GM06990 (cell line): ENCODE measurements at regions not wholly inside any gene's neighbourhood (a gene's known extent, or its start where the extent isn't known, plus 50 kb on each side); places are given as distances from the start of the nearest gene placed in this dataset.

Source experiments
- DNase-seq: peaks from one replicate; pipeline ENCODE4 v3.0.0-alpha.2; 2011; ENCODE audit not compliant: insufficient read length; ENCODE audit errors: extremely low read depth
- H3K27me3 ChIP-seq: replicated peaks from 2 replicates; pipeline ENCODE4 v1.6.0; 2011; ENCODE audit warnings: low read length; ENCODE audit not compliant: control insufficient read depth, insufficient read depth
- H3K36me3 ChIP-seq: 2 replicates; pipeline ENCODE4 v1.5.1; 2011; ENCODE audit warnings: low read length; ENCODE audit not compliant: control insufficient read depth, insufficient read depth
- H3K4me3 ChIP-seq: replicated peaks from 2 replicates; pipeline ENCODE4 v1.5.1; 2011; ENCODE audit warnings: low read depth, mild to moderate bottlenecking, control low read depth, low read length
- CTCF ChIP-seq: IDR thresholded peaks from 2 replicates; pipeline ENCODE4 v1.5.1; 2011; ENCODE audit warnings: low read length, control low read depth, mild to moderate bottlenecking, inconsistent platforms; ENCODE audit not compliant: insufficient read depth, poor library complexity, severe bottlenecking

- DNase-seq, result no peak
- no peaks in the 10 kb centered on the region for H3K27me3 ChIP-seq
- no peak overlapping the region for H3K4me3 ChIP-seq
- TF ChIP-seq CTCF, result no peak
- no peaks in the 10 kb centered on the region for H3K36me3 ChIP-seq
Observed at GRCh38 chr7:4460597-4460996, 221.5 kb upstream of the FOXK1 start.

- H3K36me3 ChIP-seq, result no peaks in the 10 kb centered on the region
- DNase-seq, result no peak
- no peaks in the 10 kb centered on the region for H3K27me3 ChIP-seq
- no peak overlapping the region for H3K4me3 ChIP-seq
- TF ChIP-seq CTCF, result no peak
Observed at GRCh38 chr7:4461531-4461930, 220.6 kb upstream of the FOXK1 start.

GRCh38 chr7:4468320-4469102 is 213.6 kb upstream of the FOXK1 start:
- no peak for TF ChIP-seq CTCF
- H3K27me3 ChIP-seq, result no peaks in the 10 kb centered on the region
- no peaks in the 10 kb centered on the region for H3K36me3 ChIP-seq
- H3K4me3 ChIP-seq, result no peak overlapping the region
- DNase-seq, result no peak

- no peaks in the 10 kb centered on the region for H3K36me3 ChIP-seq
- no peak overlapping the region for H3K4me3 ChIP-seq
- DNase-seq, result no peak
- no peak for TF ChIP-seq CTCF
- H3K27me3 ChIP-seq, result no peaks in the 10 kb centered on the region
Observed at GRCh38 chr7:4470246-4470645, 211.8 kb upstream of the FOXK1 start.

- H3K27me3 ChIP-seq, result no peaks in the 10 kb centered on the region
- no peaks in the 10 kb centered on the region for H3K36me3 ChIP-seq
- no peak overlapping the region for H3K4me3 ChIP-seq
- DNase-seq, result no peak
- no peak for TF ChIP-seq CTCF
Observed at GRCh38 chr7:4472728-4473127, 209.4 kb upstream of the FOXK1 start.
